HepG2 (cell line): ENCODE measurements at regions not wholly inside any gene's neighbourhood (a gene's known extent, or its start where the extent isn't known, plus 50 kb on each side); places are given as distances from the start of the nearest gene placed in this dataset.
A peak's percentile ranks its signal among the peaks of the same experiment; 100 is the strongest.

Experiments used
- FOSL1 ChIP-seq: sonication (generic); formaldehyde crosslinking; IDR thresholded peaks from 2 replicates; pipeline ENCODE4 v1.9.0; 2021; ENCODE audit warnings: missing genetic modification reagents, borderline replicate concordance
- FOXC1 ChIP-seq: sonication (generic); formaldehyde crosslinking; IDR thresholded peaks from 2 replicates; pipeline ENCODE4 v1.8.0; 2022; ENCODE audit warnings: mild to moderate bottlenecking, missing genetic modification reagents, borderline replicate concordance
- GATA4 ChIP-seq: sonication (generic); IDR thresholded peaks from 2 replicates; pipeline ENCODE4 v1.6.1; 2016; ENCODE audit warnings: antibody characterized with exemption, low read depth, borderline replicate concordance
- GATAD1 ChIP-seq: IDR thresholded peaks from 2 replicates; pipeline ENCODE4 v1.6.1; 2016; ENCODE audit warnings: missing genetic modification reagents, missing compliant biosample characterization
- HMG20A ChIP-seq: IDR thresholded peaks from 2 replicates; pipeline ENCODE4 v1.6.1; 2016; ENCODE audit warnings: borderline replicate concordance
- MLX ChIP-seq: IDR thresholded peaks from 2 replicates; pipeline ENCODE4 v1.6.1; 2016
- PREB ChIP-seq: sonication (generic); formaldehyde crosslinking; IDR thresholded peaks from 2 replicates; pipeline ENCODE4 v1.4.0; 2020; ENCODE audit warnings: missing genetic modification reagents
- RNF219 ChIP-seq: sonication (generic); formaldehyde crosslinking; IDR thresholded peaks from 2 replicates; pipeline ENCODE4 v1.5.0; 2020; ENCODE audit warnings: mild to moderate bottlenecking, missing genetic modification reagents
- SOX5 ChIP-seq: IDR thresholded peaks from 2 replicates; pipeline ENCODE4 v1.6.1; 2016; ENCODE audit warnings: borderline replicate concordance
- SOX6 ChIP-seq, 2 experiments: fragments of 450-650 bp in 1 of 2; sonication (generic) in 1 of 2; formaldehyde crosslinking in 1 of 2; IDR thresholded peaks; 2 replicates each; pipeline versions ENCODE4 v1.4.0 to v1.6.1; 2017 to 2020; ENCODE audit warnings: antibody characterized with exemption in 1 of 2, mild to moderate bottlenecking in 1 of 2, missing genetic modification reagents in 1 of 2
- SP5 ChIP-seq: IDR thresholded peaks from 2 replicates; pipeline ENCODE4 v1.6.1; 2016; ENCODE audit warnings: low read depth, borderline replicate concordance
- TFDP1 ChIP-seq: IDR thresholded peaks from 2 replicates; pipeline ENCODE4 v1.6.1; 2016; ENCODE audit warnings: missing compliant biosample characterization, missing genetic modification reagents, borderline replicate concordance
- ZNF142 ChIP-seq: sonication (generic); formaldehyde crosslinking; IDR thresholded peaks from 2 replicates; pipeline ENCODE4 v1.4.0; 2020; ENCODE audit warnings: missing genetic modification reagents
- ZNF512B ChIP-seq: sonication (generic); formaldehyde crosslinking; IDR thresholded peaks from 2 replicates; pipeline ENCODE4 v1.5.1; 2020; ENCODE audit warnings: missing genetic modification reagents, mild to moderate bottlenecking, borderline replicate concordance
- ZNF790 ChIP-seq: sonication (generic); formaldehyde crosslinking; IDR thresholded peaks from 2 replicates; pipeline ENCODE4 v1.8.0; 2022; ENCODE audit warnings: missing genetic modification reagents, mild to moderate bottlenecking, borderline replicate concordance

GRCh38 chr9:78813602-78814180, 516.8 kb downstream of the PSAT1 start (continued):
- TF ChIP-seq MLX (CRISPR knock-in tag) (no peak), ZNF512B (no peak), SOX5 (CRISPR knock-in tag) (peak; percentile 51), PREB (no peak), ZNF790 (no peak), TFDP1 (no peak), SP5 (CRISPR knock-in tag) (no peak), ZNF142 (CRISPR knock-in tag) (no peak), GATAD1 (CRISPR knock-in tag) (no peak), HMG20A (no peak), FOXC1 (CRISPR knock-in tag) (no peak), FOSL1 (CRISPR knock-in tag) (no peak), RNF219 (CRISPR knock-in tag) (no peak), SOX6 (IDR thresholded peaks at IDR 0.05) (no peak), SOX6 (CRISPR knock-in tag; IDR thresholded peaks at IDR 0.05) (peak; percentile 70; the same call in 1 of the 2 replicates), GATA4 (no peak)
